ENCODE measurements at regions not wholly inside any gene's neighbourhood (a gene's known extent, or its start where the extent isn't known, plus 50 kb on each side); places are given as distances from the start of the nearest gene placed in this dataset.

DNA sequence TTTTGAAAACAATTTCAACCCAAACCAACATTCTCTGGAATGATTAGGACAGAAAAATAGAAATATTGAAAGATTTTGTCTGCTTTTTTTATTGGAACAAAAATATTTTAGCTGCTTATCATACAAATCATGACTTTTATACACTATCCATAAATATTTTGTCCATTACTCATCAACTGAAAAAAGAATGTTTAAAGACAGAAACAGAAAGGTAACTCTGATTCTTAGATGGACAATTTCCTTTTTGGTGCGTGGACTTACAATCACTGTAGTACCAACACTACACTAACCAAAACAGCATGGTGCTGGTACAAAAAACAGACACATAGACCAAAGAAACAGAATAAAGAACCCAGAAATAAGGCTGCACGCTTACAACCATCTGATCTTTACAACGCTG, 582.8 kb upstream of the CCDC54 start:
- TF ChIP-seq CTCF (IDR thresholded peaks at IDR 0.05) (no peak), POLR2A (IDR thresholded peaks at IDR 0.05; ENCODE audit: low read depth) (no peak), EP300 (IDR thresholded peaks at IDR 0.05) (no peak), POLR2AphosphoS5 (IDR thresholded peaks at IDR 0.05) (no peak)
- no peak overlapping the region for H3K27ac ChIP-seq (replicated peaks in 1 of 4)
- H3K4me3 ChIP-seq, result no peak overlapping the region
- DNase-seq (ENCODE audit: extremely low spot score), result no peak
- intact Hi-C loops (cut with DNase I), result no loop called here
- no peaks in the 10 kb centered on the region for H3K4me1 ChIP-seq
- no peaks in the 10 kb centered on the region for H3K27me3 ChIP-seq
- H3K36me3 ChIP-seq, result no peaks in the 10 kb centered on the region
- peaks cover 0 to 7% (median 0%) of the 10 kb centered on the region in 4 donors for H3K9me3 ChIP-seq
- WGBS, result 89% methylated on average over 3 of the region's 3 CpGs

GRCh38 chr3:106795553-106795952, 581.7 kb upstream of the CCDC54 start:
- Histone ChIP-seq H3K36me3 (no peaks in the 10 kb centered on the region), H3K4me1 (no peaks in the 10 kb centered on the region), H3K27me3 (no peaks in the 10 kb centered on the region), H3K27ac (replicated peaks in 1 of 4) (no peak overlapping the region), H3K4me3 (no peak overlapping the region), H3K9me3 (peaks cover 0 to 7% (median 0%) of the 10 kb centered on the region in 4 donors)
- WGBS, result 87% methylated on average over 1 of the region's 1 CpG
- no peak for DNase-seq (ENCODE audit: extremely low spot score)
- intact Hi-C loops (cut with DNase I), result no loop called here
- TF ChIP-seq EP300 (IDR thresholded peaks at IDR 0.05), result no peak
- TF ChIP-seq POLR2A (IDR thresholded peaks at IDR 0.05; ENCODE audit: low read depth), result no peak
- TF ChIP-seq CTCF (IDR thresholded peaks at IDR 0.05), result no peak
- no peak for TF ChIP-seq POLR2AphosphoS5 (IDR thresholded peaks at IDR 0.05)

- 95% methylated on average over 2 of the region's 2 CpGs for WGBS
- DNase-seq (ENCODE audit: extremely low spot score), result no peak
- intact Hi-C loops (cut with DNase I), result no loop called here
- H3K4me1 ChIP-seq, result no peaks in the 10 kb centered on the region
- TF ChIP-seq EP300 (IDR thresholded peaks at IDR 0.05), result no peak
- no peak for TF ChIP-seq POLR2AphosphoS5 (IDR thresholded peaks at IDR 0.05)
- TF ChIP-seq CTCF (IDR thresholded peaks at IDR 0.05), result no peak
- TF ChIP-seq POLR2A (IDR thresholded peaks at IDR 0.05; ENCODE audit: low read depth), result no peak
- peaks cover 0 to 7% (median 0%) of the 10 kb centered on the region in 4 donors for H3K9me3 ChIP-seq
- H3K27me3 ChIP-seq, result no peaks in the 10 kb centered on the region
- H3K36me3 ChIP-seq, result no peaks in the 10 kb centered on the region
- no peak overlapping the region for H3K27ac ChIP-seq (replicated peaks in 1 of 4)
- no peak overlapping the region for H3K4me3 ChIP-seq
These were observed 579.8 kb upstream of the CCDC54 start for GRCh38 chr3:106797461-106797860.

DNA sequence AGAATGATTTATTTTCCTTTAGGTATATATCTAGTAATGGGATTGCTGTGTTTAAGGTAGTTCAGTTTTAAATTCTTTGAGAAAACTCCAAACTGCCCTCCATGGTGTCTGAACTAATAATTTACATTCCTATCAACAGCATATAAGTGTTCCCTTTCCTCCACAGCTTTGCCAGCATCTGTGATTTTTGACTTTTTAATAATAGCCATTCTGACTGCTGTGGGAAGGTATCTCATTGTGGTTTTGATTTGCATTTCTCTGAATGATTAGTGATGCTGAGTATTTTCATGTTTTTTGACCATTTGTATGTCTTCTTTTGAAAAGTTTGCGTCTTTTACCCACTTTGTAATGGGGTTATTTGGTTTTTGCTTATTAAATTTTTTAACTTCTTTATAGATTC, 571.6 kb upstream of the CCDC54 start:
- no peaks in the 10 kb centered on the region for H3K36me3 ChIP-seq
- no peak overlapping the region for H3K4me3 ChIP-seq
- TF ChIP-seq CTCF (IDR thresholded peaks at IDR 0.05), result no peak
- no peak for TF ChIP-seq POLR2AphosphoS5 (IDR thresholded peaks at IDR 0.05)
- TF ChIP-seq EP300 (IDR thresholded peaks at IDR 0.05), result no peak
- no peak for TF ChIP-seq POLR2A (IDR thresholded peaks at IDR 0.05; ENCODE audit: low read depth)
- 94% methylated on average over 1 of the region's 1 CpG for WGBS
- no peaks in the 10 kb centered on the region for H3K27me3 ChIP-seq
- no peak for DNase-seq (ENCODE audit: extremely low spot score)
- H3K9me3 ChIP-seq, result no peaks in the 10 kb centered on the region
- peaks cover 0 to 7% (median 0%) of the 10 kb centered on the region in 4 donors for H3K4me1 ChIP-seq
- intact Hi-C loops (cut with DNase I), result no loop called here
- no peak overlapping the region for H3K27ac ChIP-seq (replicated peaks in 1 of 4)

DNA sequence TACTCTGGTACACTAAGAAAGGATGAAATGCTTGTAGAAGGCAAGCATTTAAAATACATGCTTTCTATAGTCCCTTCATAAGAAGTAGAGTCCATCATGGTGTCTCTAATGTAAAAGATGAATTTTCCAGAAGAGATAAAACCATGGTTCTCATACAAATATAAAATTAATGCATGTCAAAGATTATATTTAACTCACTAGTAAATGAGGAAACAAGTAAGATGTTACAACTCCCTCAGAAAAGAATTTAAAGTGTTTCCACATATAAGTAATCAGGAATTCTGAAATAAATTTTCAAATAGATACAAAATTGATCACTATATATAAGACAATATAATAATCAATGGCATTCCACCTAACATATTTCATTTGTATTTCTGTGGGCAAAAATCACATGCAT, 570.3 kb upstream of the CCDC54 start:
- H3K36me3 ChIP-seq, result no peaks in the 10 kb centered on the region
- intact Hi-C loops (cut with DNase I), result no loop called here
- H3K27ac ChIP-seq (replicated peaks in 1 of 4), result no peak overlapping the region
- no peak for TF ChIP-seq POLR2AphosphoS5 (IDR thresholded peaks at IDR 0.05)
- no peak for TF ChIP-seq POLR2A (IDR thresholded peaks at IDR 0.05; ENCODE audit: low read depth)
- no peak for TF ChIP-seq CTCF (IDR thresholded peaks at IDR 0.05)
- TF ChIP-seq EP300 (IDR thresholded peaks at IDR 0.05), result no peak
- no peak for DNase-seq (ENCODE audit: extremely low spot score)
- H3K27me3 ChIP-seq, result no peaks in the 10 kb centered on the region
- H3K4me1 ChIP-seq, result peaks cover 0 to 7% (median 0%) of the 10 kb centered on the region in 4 donors
- no peaks in the 10 kb centered on the region for H3K9me3 ChIP-seq
- H3K4me3 ChIP-seq, result no peak overlapping the region

Measured in esophagus muscularis mucosa (tissue), 4 donors.